ENCODE measurements at regions not wholly inside any gene's neighbourhood (a gene's known extent, or its start where the extent isn't known, plus 50 kb on each side); places are given as distances from the start of the nearest gene placed in this dataset.
"Not testable (repeated sequence)": the region's sequence is repeated elsewhere in the genome, so short reads cannot be mapped to it uniquely, and the experiment has no call there.

DNA sequence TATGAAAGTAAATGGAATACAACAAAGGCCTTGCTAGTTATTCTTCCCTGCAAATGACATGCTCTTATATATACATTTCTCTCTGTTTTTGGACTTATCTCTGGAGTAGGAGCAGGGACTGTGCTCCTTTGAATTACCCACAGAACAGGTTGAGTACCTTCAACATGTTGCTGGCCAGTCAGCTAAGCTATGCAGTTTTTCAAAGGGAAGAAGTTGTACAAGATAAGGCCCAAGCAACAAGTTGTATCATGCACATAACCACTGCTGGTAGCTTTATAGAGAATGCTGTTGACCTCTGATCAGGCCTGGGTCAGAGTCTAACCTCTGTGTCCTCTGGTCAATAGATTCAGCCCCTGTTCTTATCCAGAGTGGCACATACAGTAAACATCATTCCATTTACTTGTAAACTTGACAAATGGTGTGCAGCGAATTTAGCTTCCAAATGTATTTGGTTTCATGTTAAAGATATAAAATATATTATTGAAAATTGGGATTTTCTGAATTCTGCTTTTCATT lies 99.6 kb downstream of the C11orf87 start:
- no peak for DNase-seq (ENCODE audit: low read depth)
- TF ChIP-seq CTCF (IDR thresholded peaks at IDR 0.05; ENCODE audit: insufficient read depth, low read depth, low read length, missing control alignments) = no peak
- H3K4me3 ChIP-seq (ENCODE audit: low read depth, low read length) = no peak overlapping the region

GRCh38 chr11:109522116-109522755 lies 100.2 kb downstream of the C11orf87 start:
- DNase-seq (ENCODE audit: low read depth) = no peak
- no peak overlapping the region for H3K4me3 ChIP-seq (ENCODE audit: low read depth, low read length)
- no peak for TF ChIP-seq CTCF (IDR thresholded peaks at IDR 0.05; ENCODE audit: insufficient read depth, low read depth, low read length, missing control alignments)

- H3K4me3 ChIP-seq (ENCODE audit: low read depth, low read length) = not testable (repeated sequence)
Observed at GRCh38 chr11:109525636-109526035, 103.6 kb downstream of the C11orf87 start.

DNA sequence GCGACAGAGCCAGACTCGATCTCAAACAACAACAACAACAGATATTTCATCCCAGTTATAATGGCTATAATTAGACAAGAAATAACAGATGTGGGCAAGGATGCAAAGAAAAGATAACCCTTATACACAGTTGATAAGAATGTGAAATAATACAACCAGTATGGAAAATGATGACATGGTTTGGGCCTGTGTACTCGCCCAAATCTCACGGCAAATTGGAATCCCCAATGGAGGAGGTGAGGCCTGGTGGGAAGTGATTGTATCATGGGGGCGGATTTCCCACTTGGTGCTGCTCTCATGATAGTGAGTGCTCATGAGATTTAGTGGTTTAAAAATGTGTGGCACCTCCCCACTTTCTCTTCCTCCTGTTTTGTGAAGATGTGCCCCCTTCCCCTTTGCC lies 104.1 kb downstream of the C11orf87 start:
- no peak overlapping the region for H3K4me3 ChIP-seq (ENCODE audit: low read depth, low read length)
- TF ChIP-seq CTCF (IDR thresholded peaks at IDR 0.05; ENCODE audit: insufficient read depth, low read depth, low read length, missing control alignments) = no peak
- DNase-seq (ENCODE audit: low read depth) = no peak

More at GRCh38 chr11:109525636-109526035, 103.6 kb downstream of the C11orf87 start:
- not testable (repeated sequence) for DNase-seq (ENCODE audit: low read depth)

DNA sequence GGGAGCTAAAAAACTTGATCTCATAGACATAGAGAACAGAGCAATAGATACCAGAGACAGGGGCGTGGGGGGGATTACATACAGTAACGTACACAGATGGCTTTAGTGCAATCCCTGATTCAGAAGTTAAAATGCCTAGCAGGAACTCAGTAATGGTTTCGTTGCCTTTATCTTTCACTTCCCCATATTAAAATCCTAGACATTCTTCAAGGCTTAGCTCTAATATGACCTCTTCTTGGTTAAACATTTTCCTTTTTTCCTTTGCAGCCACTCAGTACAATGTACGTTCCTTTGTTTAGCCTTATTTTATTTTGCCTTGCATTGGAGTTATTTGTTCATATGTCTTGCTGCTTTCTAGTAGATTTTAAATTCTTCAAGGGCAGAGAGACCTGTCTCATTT lies 104.9 kb downstream of the C11orf87 start:
- TF ChIP-seq CTCF (IDR thresholded peaks at IDR 0.05; ENCODE audit: insufficient read depth, low read depth, low read length, missing control alignments) = no peak
- DNase-seq (ENCODE audit: low read depth) = no peak
- H3K4me3 ChIP-seq (ENCODE audit: low read depth, low read length) = no peak overlapping the region

DNA sequence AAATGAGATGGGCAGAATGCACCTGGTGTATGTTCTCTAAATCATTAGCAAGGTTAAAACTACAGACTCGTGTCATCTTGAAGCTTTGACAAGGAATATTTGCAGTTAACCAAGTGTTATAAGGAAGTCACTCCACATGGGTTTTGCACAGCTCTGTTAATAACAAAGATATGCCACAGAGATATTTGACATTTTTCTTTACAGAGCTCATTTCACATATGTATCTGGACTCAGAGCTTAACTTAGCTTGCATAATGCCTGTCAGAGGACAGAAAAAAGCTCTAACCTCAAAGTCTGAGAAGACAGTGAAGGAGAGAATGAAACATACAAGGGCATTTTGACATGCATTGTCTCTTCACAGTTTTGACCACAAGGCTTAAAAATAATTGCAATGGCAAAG lies 105.5 kb downstream of the C11orf87 start:
- H3K4me3 ChIP-seq (ENCODE audit: low read depth, low read length) = no peak overlapping the region
- no peak for DNase-seq (ENCODE audit: low read depth)
- TF ChIP-seq CTCF (IDR thresholded peaks at IDR 0.05; ENCODE audit: insufficient read depth, low read depth, low read length, missing control alignments) = no peak

DNA sequence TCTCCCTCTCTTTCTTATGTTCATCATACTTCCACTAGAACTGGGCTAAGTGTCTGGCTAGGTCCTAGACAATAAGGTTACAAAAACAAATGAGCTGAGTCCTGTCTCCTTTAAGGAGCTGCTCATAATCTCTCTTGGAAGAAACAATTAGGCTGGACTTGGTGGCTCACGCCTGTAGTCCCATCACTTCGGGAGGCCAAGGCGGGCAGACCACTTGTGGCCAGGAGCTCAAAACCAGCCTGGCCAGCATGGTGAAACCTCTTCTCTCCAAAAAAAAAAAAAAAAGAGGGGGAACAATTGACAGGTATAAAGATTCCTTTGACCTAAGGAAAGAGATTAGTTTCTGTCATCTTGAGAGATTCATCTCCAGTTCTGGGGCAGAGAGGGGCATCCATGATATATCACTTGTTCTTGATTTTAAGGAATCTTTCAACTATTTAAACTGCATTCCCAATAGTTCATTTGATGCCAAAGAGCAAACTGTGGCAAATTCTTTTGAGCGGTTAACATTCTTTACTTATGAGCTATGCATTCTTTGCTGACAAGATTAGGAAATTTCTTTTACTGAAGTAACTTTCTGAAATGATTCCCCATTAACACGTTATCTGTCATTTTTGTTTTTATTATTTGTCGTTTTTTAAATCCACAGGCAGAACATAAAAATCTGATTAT lies 125.5 kb downstream of the C11orf87 start:
- no peak for TF ChIP-seq CTCF (IDR thresholded peaks at IDR 0.05; ENCODE audit: insufficient read depth, low read depth, low read length, missing control alignments)
- DNase-seq (ENCODE audit: low read depth) = no peak
- no peak overlapping the region for H3K4me3 ChIP-seq (ENCODE audit: low read depth, low read length)

Measured in GM12865 (cell line).